ENCODE measurements at regions not wholly inside any gene's neighbourhood (a gene's known extent, or its start where the extent isn't known, plus 50 kb on each side); places are given as distances from the start of the nearest gene placed in this dataset.

- FAIRE-seq: no peak
- DNase-seq (ENCODE audit: insufficient read length, low spot score): no peak
- TF ChIP-seq, protein P1, sequence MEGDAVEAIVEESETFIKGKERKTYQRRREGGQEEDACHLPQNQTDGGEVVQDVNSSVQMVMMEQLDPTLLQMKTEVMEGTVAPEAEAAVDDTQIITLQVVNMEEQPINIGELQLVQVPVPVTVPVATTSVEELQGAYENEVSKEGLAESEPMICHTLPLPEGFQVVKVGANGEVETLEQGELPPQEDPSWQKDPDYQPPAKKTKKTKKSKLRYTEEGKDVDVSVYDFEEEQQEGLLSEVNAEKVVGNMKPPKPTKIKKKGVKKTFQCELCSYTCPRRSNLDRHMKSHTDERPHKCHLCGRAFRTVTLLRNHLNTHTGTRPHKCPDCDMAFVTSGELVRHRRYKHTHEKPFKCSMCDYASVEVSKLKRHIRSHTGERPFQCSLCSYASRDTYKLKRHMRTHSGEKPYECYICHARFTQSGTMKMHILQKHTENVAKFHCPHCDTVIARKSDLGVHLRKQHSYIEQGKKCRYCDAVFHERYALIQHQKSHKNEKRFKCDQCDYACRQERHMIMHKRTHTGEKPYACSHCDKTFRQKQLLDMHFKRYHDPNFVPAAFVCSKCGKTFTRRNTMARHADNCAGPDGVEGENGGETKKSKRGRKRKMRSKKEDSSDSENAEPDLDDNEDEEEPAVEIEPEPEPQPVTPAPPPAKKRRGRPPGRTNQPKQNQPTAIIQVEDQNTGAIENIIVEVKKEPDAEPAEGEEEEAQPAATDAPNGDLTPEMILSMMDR (IDR thresholded peaks at IDR 0.05; ENCODE audit: insufficient read depth, missing control alignments): no peak
Observed at GRCh38 chr10:130567011-130567410, 430.8 kb downstream of the GLRX3 start.

DNA sequence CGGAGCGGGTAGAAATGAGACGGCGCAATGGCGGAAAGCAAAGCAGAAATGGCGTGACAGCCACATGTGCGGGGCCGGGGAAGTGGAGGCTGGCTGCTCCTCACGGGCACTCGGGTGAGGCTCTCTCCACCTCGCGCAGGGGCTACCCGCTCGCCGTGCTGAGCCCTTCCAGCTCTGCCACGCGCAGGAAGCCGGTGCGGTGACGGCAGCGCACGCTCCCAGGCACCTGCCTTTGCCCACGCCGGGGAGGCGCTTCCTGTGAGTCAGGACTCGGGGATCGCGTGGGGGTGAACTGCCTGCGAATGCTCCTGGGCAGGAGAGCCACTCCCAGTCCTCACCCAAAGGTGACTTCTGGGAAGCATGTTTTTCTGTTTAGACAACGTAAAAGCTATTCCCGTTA is 431.2 kb downstream of the GLRX3 start:
- no peak for DNase-seq (ENCODE audit: insufficient read length, low spot score)
- no peak for FAIRE-seq
- TF ChIP-seq, protein P1 (IDR thresholded peaks at IDR 0.05; ENCODE audit: insufficient read depth, missing control alignments): no peak

DNA sequence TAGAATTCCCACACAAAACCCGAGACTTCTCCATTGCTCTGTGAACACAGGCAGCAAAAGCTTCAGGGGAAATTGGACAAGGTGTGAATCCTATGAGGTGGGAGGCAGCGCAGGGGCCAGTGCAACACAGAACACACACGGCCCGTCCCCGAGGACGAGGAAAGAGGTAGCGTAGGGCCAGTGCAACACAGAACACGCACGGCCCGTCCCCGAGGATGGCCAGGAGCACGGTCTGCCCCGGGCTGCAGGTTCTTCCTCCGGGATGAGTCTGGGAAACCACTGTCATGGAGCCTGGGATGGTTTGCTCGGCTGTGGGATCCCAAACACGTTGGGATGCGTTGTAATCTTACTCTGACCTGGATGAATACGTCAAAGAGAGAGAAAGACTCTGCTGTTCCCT is 432.1 kb downstream of the GLRX3 start:
- TF ChIP-seq, protein P1 (IDR thresholded peaks at IDR 0.05; ENCODE audit: insufficient read depth, missing control alignments): no peak
- DNase-seq (ENCODE audit: insufficient read length, low spot score): no peak
- no peak for FAIRE-seq

DNA sequence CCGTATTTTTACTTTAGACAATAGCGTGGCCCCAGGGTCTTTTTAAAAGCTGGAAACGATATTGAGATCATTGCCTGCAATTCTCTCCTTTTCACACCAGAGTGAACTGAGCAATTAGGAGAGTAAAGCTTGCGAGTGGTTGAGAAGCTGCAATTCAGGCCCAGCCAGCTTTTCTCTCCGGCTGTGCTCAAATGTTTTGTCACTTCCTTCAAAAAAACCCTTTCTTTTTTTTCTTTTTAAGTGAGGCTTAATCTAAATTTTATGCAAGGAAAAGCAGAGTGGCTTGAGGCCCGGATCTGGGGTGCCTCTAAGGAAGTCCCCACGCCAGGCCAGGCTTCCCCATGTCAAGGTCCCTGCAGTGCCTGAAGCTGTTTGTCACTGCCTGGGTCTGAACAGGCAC is 433.9 kb downstream of the GLRX3 start:
- TF ChIP-seq, protein P1 (IDR thresholded peaks at IDR 0.05; ENCODE audit: insufficient read depth, missing control alignments): no peak
- FAIRE-seq (no peak), DNase-seq (ENCODE audit: insufficient read length, low spot score) (no peak)

DNA sequence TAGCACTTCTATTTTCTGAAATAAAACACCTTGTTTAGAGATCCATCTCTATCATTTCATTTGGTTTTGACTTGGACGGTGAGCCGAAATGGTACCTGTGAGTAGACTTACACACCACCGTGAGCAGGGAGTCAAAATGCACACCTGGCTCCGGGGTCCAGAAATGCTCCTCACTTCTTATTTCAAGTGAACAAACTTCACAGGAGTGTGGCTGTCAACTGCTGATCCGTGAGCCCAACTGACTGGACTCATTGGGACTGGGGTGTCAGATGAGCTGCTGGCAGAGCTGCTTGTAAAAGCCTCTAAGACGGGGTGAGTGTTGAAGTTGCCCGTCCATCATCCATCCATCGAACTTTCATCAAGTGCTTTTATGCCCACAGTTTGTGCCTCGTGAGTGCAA is 435.5 kb downstream of the GLRX3 start:
- TF ChIP-seq, protein P1 (IDR thresholded peaks at IDR 0.05; ENCODE audit: insufficient read depth, missing control alignments): no peak
- no peak for DNase-seq (ENCODE audit: insufficient read length, low spot score)
- no peak for FAIRE-seq

DNA sequence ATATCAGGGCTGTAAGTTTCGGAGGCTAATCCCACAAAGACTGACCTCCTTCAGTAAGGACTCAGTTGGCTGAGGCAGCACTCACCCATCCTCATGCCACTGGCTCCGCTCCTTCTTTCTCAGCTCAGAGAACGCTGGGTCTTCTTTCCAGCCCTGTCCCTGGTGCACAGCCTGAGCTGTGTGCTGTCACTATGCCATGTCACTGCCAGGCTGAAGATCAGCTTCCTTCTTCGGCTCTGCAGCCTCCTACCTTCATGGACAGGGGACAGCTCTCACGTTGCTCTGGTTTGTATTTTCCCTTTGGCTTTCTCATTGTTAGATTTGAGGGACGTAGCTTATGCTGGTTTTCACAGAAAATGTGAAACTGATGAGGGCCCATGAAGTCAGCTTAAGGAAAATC is 437.3 kb downstream of the GLRX3 start:
- no peak for FAIRE-seq
- no peak for DNase-seq (ENCODE audit: insufficient read length, low spot score)
- TF ChIP-seq, protein P1 (IDR thresholded peaks at IDR 0.05; ENCODE audit: insufficient read depth, missing control alignments): no peak

- DNase-seq (ENCODE audit: insufficient read length, low spot score) (no peak), FAIRE-seq (no peak)
- TF ChIP-seq, protein P1 (IDR thresholded peaks at IDR 0.05; ENCODE audit: insufficient read depth, missing control alignments): no peak
Observed at GRCh38 chr10:130575756-130576285, 439.6 kb downstream of the GLRX3 start.

Measured in D721Med (cell line).